ENCODE measurements at regions not wholly inside any gene's neighbourhood (a gene's known extent, or its start where the extent isn't known, plus 50 kb on each side); places are given as distances from the start of the nearest gene placed in this dataset.

GRCh38 chr10:2817940-2818636 lies 249.3 kb upstream of the PFKP start:
- no peak overlapping the region for H3K4me3 ChIP-seq (ENCODE audit: low read length)
- no peak for DNase-seq (ENCODE audit: low read depth)
- TF ChIP-seq, protein P1, sequence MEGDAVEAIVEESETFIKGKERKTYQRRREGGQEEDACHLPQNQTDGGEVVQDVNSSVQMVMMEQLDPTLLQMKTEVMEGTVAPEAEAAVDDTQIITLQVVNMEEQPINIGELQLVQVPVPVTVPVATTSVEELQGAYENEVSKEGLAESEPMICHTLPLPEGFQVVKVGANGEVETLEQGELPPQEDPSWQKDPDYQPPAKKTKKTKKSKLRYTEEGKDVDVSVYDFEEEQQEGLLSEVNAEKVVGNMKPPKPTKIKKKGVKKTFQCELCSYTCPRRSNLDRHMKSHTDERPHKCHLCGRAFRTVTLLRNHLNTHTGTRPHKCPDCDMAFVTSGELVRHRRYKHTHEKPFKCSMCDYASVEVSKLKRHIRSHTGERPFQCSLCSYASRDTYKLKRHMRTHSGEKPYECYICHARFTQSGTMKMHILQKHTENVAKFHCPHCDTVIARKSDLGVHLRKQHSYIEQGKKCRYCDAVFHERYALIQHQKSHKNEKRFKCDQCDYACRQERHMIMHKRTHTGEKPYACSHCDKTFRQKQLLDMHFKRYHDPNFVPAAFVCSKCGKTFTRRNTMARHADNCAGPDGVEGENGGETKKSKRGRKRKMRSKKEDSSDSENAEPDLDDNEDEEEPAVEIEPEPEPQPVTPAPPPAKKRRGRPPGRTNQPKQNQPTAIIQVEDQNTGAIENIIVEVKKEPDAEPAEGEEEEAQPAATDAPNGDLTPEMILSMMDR (IDR thresholded peaks at IDR 0.05; ENCODE audit: insufficient read depth, low read depth, low read length, missing control alignments) = no peak

DNA sequence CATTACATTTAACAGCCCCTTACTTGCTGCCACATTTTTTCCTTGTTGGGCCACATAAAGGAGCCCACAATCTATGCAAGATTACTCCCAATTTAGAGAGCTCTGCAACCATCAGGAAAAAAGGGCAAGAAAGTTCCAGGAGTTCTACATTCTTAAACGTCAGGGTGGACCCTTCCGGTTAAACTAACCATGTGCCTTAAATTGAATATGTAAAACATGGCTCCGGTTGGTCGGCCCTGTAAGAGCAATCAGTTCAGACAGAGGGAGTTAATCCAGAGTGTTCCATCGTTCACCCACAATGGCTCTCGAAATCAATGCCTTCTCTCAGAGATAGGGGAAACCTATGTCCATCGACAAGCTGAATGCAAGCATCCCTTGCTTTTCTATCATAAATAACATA lies 253.7 kb upstream of the PFKP start:
- H3K4me3 ChIP-seq (ENCODE audit: low read length) = no peak overlapping the region
- DNase-seq (ENCODE audit: low read depth) = no peak
- TF ChIP-seq, protein P1 (IDR thresholded peaks at IDR 0.05; ENCODE audit: insufficient read depth, low read depth, low read length, missing control alignments) = no peak

GRCh38 chr10:2813286-2813685 lies 254.1 kb upstream of the PFKP start:
- TF ChIP-seq, protein P1 (IDR thresholded peaks at IDR 0.05; ENCODE audit: insufficient read depth, low read depth, low read length, missing control alignments) = no peak
- no peak for DNase-seq (ENCODE audit: low read depth)
- no peak overlapping the region for H3K4me3 ChIP-seq (ENCODE audit: low read length)

DNA sequence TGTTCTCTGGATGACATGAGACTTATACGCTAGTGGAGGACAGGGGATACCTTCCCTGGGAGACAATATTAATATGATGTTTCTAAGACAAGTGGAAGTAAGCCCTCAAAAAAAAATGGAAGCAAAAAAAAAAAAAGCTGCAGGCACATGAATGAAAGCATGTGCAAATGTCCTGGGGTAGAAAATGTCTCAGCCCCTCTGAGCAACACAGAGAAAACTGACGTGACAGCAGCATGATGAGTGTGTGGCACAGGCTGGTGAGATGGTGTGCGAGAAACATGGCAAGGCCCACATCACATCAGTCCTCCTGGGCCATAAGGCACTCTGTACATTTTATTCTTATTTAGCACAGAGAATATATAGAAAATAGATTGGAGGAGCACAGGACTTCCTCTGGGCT lies 254.7 kb upstream of the PFKP start:
- H3K4me3 ChIP-seq (ENCODE audit: low read length) = no peak overlapping the region
- TF ChIP-seq, protein P1 (IDR thresholded peaks at IDR 0.05; ENCODE audit: insufficient read depth, low read depth, low read length, missing control alignments) = no peak
- DNase-seq (ENCODE audit: low read depth) = no peak

- H3K4me3 ChIP-seq (ENCODE audit: low read length) = no peak overlapping the region
- no peak for DNase-seq (ENCODE audit: low read depth)
- TF ChIP-seq, protein P1 (IDR thresholded peaks at IDR 0.05; ENCODE audit: insufficient read depth, low read depth, low read length, missing control alignments) = no peak
Observed at GRCh38 chr10:2800178-2800577, 267.2 kb upstream of the PFKP start.

DNA sequence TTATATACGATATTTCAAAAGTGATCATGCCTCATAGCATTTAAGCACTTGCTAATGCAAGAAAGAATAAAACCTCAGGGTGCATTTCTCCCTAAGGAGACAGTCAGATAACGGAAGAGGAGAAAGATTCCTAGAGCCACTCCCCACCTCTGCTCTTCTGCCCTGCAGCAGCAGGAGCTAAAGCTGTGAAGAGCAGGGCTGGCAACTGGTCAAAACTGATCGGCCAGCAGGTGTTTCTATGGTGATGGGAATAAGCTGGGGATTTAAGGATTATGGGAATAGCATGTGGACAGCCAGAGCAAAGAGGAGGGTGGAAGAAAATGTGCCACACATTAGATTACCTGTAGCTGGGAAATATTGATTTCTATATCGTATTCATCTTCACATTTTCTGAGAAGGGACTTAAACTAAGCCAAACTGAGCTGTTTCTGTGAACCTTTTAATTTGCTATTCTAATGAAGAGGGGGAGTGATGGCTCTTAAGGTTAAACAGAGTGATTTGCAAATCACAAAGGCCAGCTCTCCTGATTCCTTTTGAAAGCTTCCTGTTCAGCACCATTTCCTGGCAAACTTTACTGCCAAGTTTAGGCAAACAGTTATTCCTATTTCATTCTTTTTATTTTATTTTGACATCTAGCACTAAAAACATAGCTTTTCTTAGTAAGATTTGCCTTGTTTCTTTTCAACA lies 268.9 kb upstream of the PFKP start:
- no peak for DNase-seq (ENCODE audit: low read depth)
- H3K4me3 ChIP-seq (ENCODE audit: low read length) = no peak overlapping the region
- TF ChIP-seq, protein P1 (IDR thresholded peaks at IDR 0.05; ENCODE audit: insufficient read depth, low read depth, low read length, missing control alignments) = no peak

All from epithelial cell of esophagus (primary cell).